A549 (cell line): ENCODE measurements at regions not wholly inside any gene's neighbourhood (a gene's known extent, or its start where the extent isn't known, plus 50 kb on each side); places are given as distances from the start of the nearest gene placed in this dataset.

Source experiments
- CHD2 ChIP-seq: fragments of 150-350 bp; IDR thresholded peaks from 2 replicates; pipeline ENCODE4 v1.6.1; 2014; ENCODE audit warnings: low read length; ENCODE audit not compliant: partially characterized antibody
- CTCF ChIP-seq: fragments of >200 bp; sonication (Bioruptor Twin); formaldehyde crosslinking; IDR thresholded peaks from 3 replicates; pipeline ENCODE4 v1.5.1; 2016
- EHMT2 ChIP-seq: fragments of 200-600 bp; sonication (generic); IDR thresholded peaks from 2 replicates; pipeline ENCODE4 v1.6.1; 2016; ENCODE audit warnings: antibody characterized with exemption, low read depth, mild to moderate bottlenecking, moderate library complexity
- EP300 ChIP-seq, 2 experiments: fragments of >200 bp; sonication (Bioruptor Twin); formaldehyde crosslinking; IDR thresholded peaks; 2 replicates in 1 of 2; 3 replicates in 1 of 2; pipeline ENCODE4 v1.6.1; 2016 to 2017
- ESRRA ChIP-seq: fragments of 150-350 bp; IDR thresholded peaks from 2 replicates; pipeline ENCODE4 v1.6.1; 2014; ENCODE audit warnings: mild to moderate bottlenecking, low read length, borderline replicate concordance
- JUNB ChIP-seq: fragments of >200 bp; sonication (Bioruptor Twin); formaldehyde crosslinking; IDR thresholded peaks from 2 replicates; pipeline ENCODE4 v1.6.1; 2016
- PHF8 ChIP-seq: fragments of 200-600 bp; sonication (generic); IDR thresholded peaks from 2 replicates; pipeline ENCODE4 v1.6.1; 2016; ENCODE audit warnings: low read depth, mild to moderate bottlenecking, antibody characterized with exemption, moderate library complexity, borderline replicate concordance
- RAD21 ChIP-seq, 2 experiments: fragments of >200 bp in 1 of 2; sonication (Bioruptor Twin) in 1 of 2; formaldehyde crosslinking in 1 of 2; IDR thresholded peaks in 1 of 2; conservative IDR thresholded peaks in 1 of 2; 2 replicates in 1 of 2; 3 replicates in 1 of 2; pipeline ENCODE4 v1.6.1; 2012 to 2018; ENCODE audit warnings: inconsistent platforms in 1 of 2
- REST ChIP-seq: fragments of 200-600 bp; sonication (generic); IDR thresholded peaks from 2 replicates; pipeline ENCODE4 v1.6.1; 2016; ENCODE audit warnings: antibody characterized with exemption, mild to moderate bottlenecking, moderate library complexity
- USF2 ChIP-seq: fragments of 450-650 bp; IDR thresholded peaks from 2 replicates; pipeline ENCODE4 v1.6.1; 2014; ENCODE audit warnings: antibody characterized with exemption
- ZC3H11A ChIP-seq: fragments of 450-650 bp; IDR thresholded peaks from 2 replicates; pipeline ENCODE4 v1.6.1; 2014; ENCODE audit warnings: antibody characterized with exemption, mild to moderate bottlenecking

GRCh38 chr2:209230560-209230959 lies 193.3 kb upstream of the MAP2 start:
- TF ChIP-seq ZC3H11A (no peak), CTCF (no peak), PHF8 (no peak), ESRRA (no peak), RAD21 (conservative IDR thresholded peaks at IDR 0.05 in 1 of 2, IDR thresholded peaks at IDR 0.05 in 1 of 2) (no peak), JUNB (no peak), REST (no peak), CHD2 (no peak), EHMT2 (no peak), EP300 (IDR thresholded peaks at IDR 0.05) (no peak), USF2 (no peak)
